Sigmoid colon (tissue), 6 donors: ENCODE measurements at regions not wholly inside any gene's neighbourhood (a gene's known extent, or its start where the extent isn't known, plus 50 kb on each side); places are given as distances from the start of the nearest gene placed in this dataset.

Experiments used
- DNase-seq: peaks from one replicate; pipeline ENCODE4 v3.0.0-alpha.2; 2019
- H3K27ac ChIP-seq, 4 donors: fragments of 200-600 bp; sonication (generic); one replicate each; pipeline ENCODE4 v1.5.1; 2016 to 2019; ENCODE audit warnings: mild to moderate bottlenecking in 1 of 4
- H3K27me3 ChIP-seq, 3 donors: fragments of 200-600 bp; sonication (generic); one replicate each; pipeline ENCODE4 v1.5.1; 2019; ENCODE audit warnings: mild to moderate bottlenecking in 1 of 3
- H3K36me3 ChIP-seq, 4 donors: fragments of 200-600 bp; sonication (generic); one replicate each; pipeline ENCODE4 v1.5.1; 2016 to 2019
- H3K4me1 ChIP-seq, 4 donors: fragments of 200-600 bp; sonication (generic); one replicate each; pipeline ENCODE4 v1.5.1; 2017 to 2019
- H3K4me3 ChIP-seq, 4 donors: fragments of 200-600 bp; sonication (generic); one replicate each; pipeline ENCODE4 v1.5.1; 2017 to 2019; ENCODE audit warnings: mild to moderate bottlenecking in 2 of 4, moderate library complexity in 1 of 4
- H3K9me3 ChIP-seq, 4 donors: fragments of 200-600 bp in 3 of 4; sonication (generic) in 3 of 4; one replicate each; pipeline versions ENCODE4 v1.5.1 to v1.6.1; 2013 to 2019
- EP300 ChIP-seq, 4 donors: sonication (generic); formaldehyde crosslinking; IDR thresholded peaks; one replicate each; pipeline ENCODE4 v1.6.1; 2017; ENCODE audit warnings: antibody characterized with exemption in 4 of 4
- POLR2A ChIP-seq, 2 donors: fragments of 450-650 bp; IDR thresholded peaks; one replicate each; pipeline ENCODE4 v1.6.1; 2016; ENCODE audit warnings: antibody characterized with exemption in 2 of 2, mild to moderate bottlenecking in 2 of 2, moderate library complexity in 2 of 2
- POLR2AphosphoS5 ChIP-seq, 4 donors: sonication (generic); formaldehyde crosslinking; IDR thresholded peaks; one replicate each; pipeline ENCODE4 v1.6.1; 2017; ENCODE audit warnings: antibody characterized with exemption in 4 of 4
- WGBS, 2 donors: extraction: QIAGEN DNeasy Blood & Tissue Kit; methylation state at CpG; one replicate each; pipeline ENCODE4 v1.1.7; 2013; 5-methylcytosine and 5-hydroxymethylcytosine counted together
- intact Hi-C: fragments of 100-400 bp; cut with DNase I; formaldehyde crosslinking; loops from one replicate; pipeline ENCODE4 v1.15.1; 2023
- TF ChIP-seq, protein P1 (sequence below), 4 experiments: fragments of 450-650 bp in 3 of 4; fragments of 200-600 bp in 1 of 4; IDR thresholded peaks; one replicate each; pipeline ENCODE4 v1.5.1; 2016 to 2019; ENCODE audit warnings: antibody characterized with exemption in 4 of 4, mild to moderate bottlenecking in 3 of 4, moderate library complexity in 2 of 4
- donor health status: healthy with polysubstance abuse.
- donor health status: healthy.

DNA sequence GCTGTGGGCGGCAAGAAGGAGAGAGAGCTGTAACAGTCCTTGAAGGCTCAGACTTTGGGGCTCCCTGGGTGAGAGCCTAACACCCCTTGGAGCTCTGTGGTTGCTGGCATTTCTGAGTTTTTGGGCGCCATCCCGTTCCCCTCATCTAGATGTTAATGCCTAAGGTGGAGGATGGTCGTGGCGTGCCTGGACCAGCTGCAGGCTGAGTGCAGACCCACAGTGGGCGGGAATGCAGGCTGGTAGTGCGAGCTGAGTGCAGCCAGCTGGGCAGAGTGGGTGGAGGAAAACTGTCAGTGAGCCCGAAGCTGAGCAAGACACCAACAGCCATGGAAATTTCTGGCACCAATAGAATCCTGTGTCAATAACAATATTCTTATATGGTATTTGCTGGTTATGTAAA, 403.0 kb downstream of the ANKRD7 start:
- H3K4me1 ChIP-seq = no peaks in the 10 kb centered on the region
- H3K9me3 ChIP-seq = no peaks in the 10 kb centered on the region
- H3K36me3 ChIP-seq = no peaks in the 10 kb centered on the region
- WGBS, 2 donors = 81 to 92% methylated on average over 8 of the region's 8 CpGs
- TF ChIP-seq POLR2A (IDR thresholded peaks at IDR 0.05) (no peak), EP300 (IDR thresholded peaks at IDR 0.05) (no peak), POLR2AphosphoS5 (IDR thresholded peaks at IDR 0.05) (no peak)
- TF ChIP-seq, protein P1, sequence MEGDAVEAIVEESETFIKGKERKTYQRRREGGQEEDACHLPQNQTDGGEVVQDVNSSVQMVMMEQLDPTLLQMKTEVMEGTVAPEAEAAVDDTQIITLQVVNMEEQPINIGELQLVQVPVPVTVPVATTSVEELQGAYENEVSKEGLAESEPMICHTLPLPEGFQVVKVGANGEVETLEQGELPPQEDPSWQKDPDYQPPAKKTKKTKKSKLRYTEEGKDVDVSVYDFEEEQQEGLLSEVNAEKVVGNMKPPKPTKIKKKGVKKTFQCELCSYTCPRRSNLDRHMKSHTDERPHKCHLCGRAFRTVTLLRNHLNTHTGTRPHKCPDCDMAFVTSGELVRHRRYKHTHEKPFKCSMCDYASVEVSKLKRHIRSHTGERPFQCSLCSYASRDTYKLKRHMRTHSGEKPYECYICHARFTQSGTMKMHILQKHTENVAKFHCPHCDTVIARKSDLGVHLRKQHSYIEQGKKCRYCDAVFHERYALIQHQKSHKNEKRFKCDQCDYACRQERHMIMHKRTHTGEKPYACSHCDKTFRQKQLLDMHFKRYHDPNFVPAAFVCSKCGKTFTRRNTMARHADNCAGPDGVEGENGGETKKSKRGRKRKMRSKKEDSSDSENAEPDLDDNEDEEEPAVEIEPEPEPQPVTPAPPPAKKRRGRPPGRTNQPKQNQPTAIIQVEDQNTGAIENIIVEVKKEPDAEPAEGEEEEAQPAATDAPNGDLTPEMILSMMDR (IDR thresholded peaks at IDR 0.05) = no peak
- intact Hi-C loops = no loop called here
- H3K4me3 ChIP-seq = no peak overlapping the region
- no peak overlapping the region for H3K27ac ChIP-seq
- DNase-seq = no peak
- no peaks in the 10 kb centered on the region for H3K27me3 ChIP-seq

- H3K4me1 ChIP-seq = no peaks in the 10 kb centered on the region
- no peak overlapping the region for H3K27ac ChIP-seq
- intact Hi-C loops = no loop called here
- no peaks in the 10 kb centered on the region for H3K27me3 ChIP-seq
- H3K36me3 ChIP-seq = no peaks in the 10 kb centered on the region
- TF ChIP-seq, protein P1 (IDR thresholded peaks at IDR 0.05) = no peak
- TF ChIP-seq POLR2AphosphoS5 (IDR thresholded peaks at IDR 0.05) = no peak
- WGBS, 2 donors = 29 to 30% methylated on average over 2 of the region's 2 CpGs
- H3K9me3 ChIP-seq = no peaks in the 10 kb centered on the region
- H3K4me3 ChIP-seq = no peak overlapping the region
- no peak for DNase-seq
Observed at GRCh38 chr7:118629898-118630438, 405.5 kb downstream of the ANKRD7 start.

- WGBS, 2 donors = 83 to 87% methylated on average over 2 of the region's 2 CpGs
- Histone ChIP-seq H3K36me3 (no peaks in the 10 kb centered on the region), H3K4me3 (no peak overlapping the region), H3K4me1 (no peaks in the 10 kb centered on the region), H3K27me3 (no peaks in the 10 kb centered on the region), H3K27ac (no peak overlapping the region), H3K9me3 (no peaks in the 10 kb centered on the region)
- intact Hi-C loops = no loop called here
- no peak for TF ChIP-seq POLR2A (IDR thresholded peaks at IDR 0.05)
- no peak for TF ChIP-seq POLR2AphosphoS5 (IDR thresholded peaks at IDR 0.05)
- no peak for TF ChIP-seq EP300 (IDR thresholded peaks at IDR 0.05)
- TF ChIP-seq, protein P1 (IDR thresholded peaks at IDR 0.05) = no peak
- no peak for DNase-seq
Observed at GRCh38 chr7:118642396-118642795, 417.9 kb downstream of the ANKRD7 start.

GRCh38 chr7:118644346-118644745, 419.8 kb downstream of the ANKRD7 start:
- Histone ChIP-seq H3K36me3 (no peaks in the 10 kb centered on the region), H3K27ac (no peak overlapping the region), H3K27me3 (no peaks in the 10 kb centered on the region), H3K9me3 (no peaks in the 10 kb centered on the region), H3K4me3 (no peak overlapping the region), H3K4me1 (no peaks in the 10 kb centered on the region)
- TF ChIP-seq, protein P1 (IDR thresholded peaks at IDR 0.05) = no peak
- TF ChIP-seq POLR2A (IDR thresholded peaks at IDR 0.05) (no peak), EP300 (IDR thresholded peaks at IDR 0.05) (no peak), POLR2AphosphoS5 (IDR thresholded peaks at IDR 0.05) (no peak)
- no peak for DNase-seq
- intact Hi-C loops = no loop called here

DNA sequence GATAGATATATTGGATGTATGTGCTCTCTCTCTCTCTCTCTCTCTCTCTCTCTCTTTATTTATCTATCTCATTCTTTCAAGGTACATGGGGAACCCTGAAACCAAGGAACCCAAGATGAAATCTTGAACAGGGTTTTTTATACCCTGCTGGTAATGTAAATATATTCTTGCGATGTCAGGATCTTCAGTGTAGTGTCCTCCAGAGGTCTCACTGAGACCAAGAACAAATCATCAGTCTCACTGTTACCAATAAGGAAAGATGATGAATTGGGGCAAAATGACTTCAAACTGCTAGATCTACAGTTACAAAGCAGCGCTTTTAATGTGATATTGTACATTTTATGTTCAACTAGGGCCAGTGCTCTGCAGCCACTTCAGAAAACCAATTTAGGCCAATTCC, 423.5 kb downstream of the ANKRD7 start:
- intact Hi-C loops = no loop called here
- TF ChIP-seq POLR2A (IDR thresholded peaks at IDR 0.05) (no peak), POLR2AphosphoS5 (IDR thresholded peaks at IDR 0.05) (no peak), EP300 (IDR thresholded peaks at IDR 0.05) (no peak)
- TF ChIP-seq, protein P1 (IDR thresholded peaks at IDR 0.05) = no peak
- 86 to 87% methylated on average over 2 of the region's 2 CpGs for WGBS, 2 donors
- Histone ChIP-seq H3K4me3 (no peak overlapping the region), H3K9me3 (no peaks in the 10 kb centered on the region), H3K4me1 (no peaks in the 10 kb centered on the region), H3K27ac (no peak overlapping the region), H3K27me3 (no peaks in the 10 kb centered on the region), H3K36me3 (no peaks in the 10 kb centered on the region)
- DNase-seq = no peak
